ENCODE measurements at regions not wholly inside any gene's neighbourhood (a gene's known extent, or its start where the extent isn't known, plus 50 kb on each side); places are given as distances from the start of the nearest gene placed in this dataset.

DNA sequence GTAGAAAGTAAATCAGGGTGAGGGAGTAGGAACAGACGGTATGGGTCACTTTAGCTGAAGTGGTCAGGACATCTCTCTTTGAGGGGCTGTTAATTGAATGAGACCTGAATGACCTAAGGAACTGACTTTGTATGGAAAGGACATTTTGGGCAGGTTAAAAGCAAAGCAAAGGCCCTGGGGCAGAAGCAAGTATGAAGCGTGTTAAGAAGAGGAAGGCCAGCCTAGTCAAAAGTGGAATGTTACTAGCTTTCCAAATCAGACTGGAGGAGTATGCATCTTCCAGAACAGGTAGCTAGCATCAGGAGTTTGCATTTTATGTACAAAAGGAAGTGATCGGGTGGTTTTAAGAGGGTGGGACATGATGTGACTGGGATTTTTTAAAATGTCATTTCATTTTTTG lies 70.9 kb upstream of the PCGF5 start:
- DNase-seq = no peak

DNA sequence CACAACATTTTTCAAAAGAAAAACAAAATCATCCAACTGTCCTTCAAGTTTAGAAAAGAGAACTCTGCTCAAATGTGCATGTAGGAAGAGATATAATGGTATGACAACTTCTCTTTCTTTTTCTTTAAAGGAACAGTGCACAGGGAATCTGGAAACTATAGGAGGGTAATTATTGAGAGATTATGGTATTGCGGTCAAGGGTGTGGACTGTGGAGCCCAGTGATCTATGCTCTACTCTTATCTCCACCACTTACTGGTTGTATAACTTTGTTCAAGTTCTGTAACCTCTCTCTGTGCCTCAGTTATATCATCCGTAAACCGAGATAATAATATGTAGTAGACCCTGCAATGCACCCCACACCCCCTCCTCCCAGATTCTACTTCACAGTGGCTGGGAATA lies 69.8 kb upstream of the PCGF5 start:
- no peak for FAIRE-seq

More for the DNA sequence above, 70.9 kb upstream of the PCGF5 start:
- Histone ChIP-seq H3K9me3 (ENCODE audit: control insufficient read depth in 2 of 3, insufficient read depth in 1 of 3, low read length in 3 of 3) (no peaks in the 10 kb centered on the region), H3K4me3 (ENCODE audit: low read length in 3 of 3) (no peak overlapping the region), H3K27me3 (ENCODE audit: control insufficient read depth, insufficient read depth, low read length) (no peaks in the 10 kb centered on the region), H3K27ac (ENCODE audit: low read depth in 2 of 2, low read length in 2 of 2) (no peak overlapping the region), H3K9ac (ENCODE audit: low read length in 3 of 3) (no peak overlapping the region), H3K4me1 (ENCODE audit: control insufficient read depth in 2 of 3, insufficient read depth in 2 of 3, low read depth in 1 of 3, low read length in 3 of 3) (no peaks in the 10 kb centered on the region), H3K36me3 (ENCODE audit: control insufficient read depth in 2 of 3, insufficient read depth in 3 of 3, low read length in 3 of 3) (no peaks in the 10 kb centered on the region)
- TF ChIP-seq, protein P1, sequence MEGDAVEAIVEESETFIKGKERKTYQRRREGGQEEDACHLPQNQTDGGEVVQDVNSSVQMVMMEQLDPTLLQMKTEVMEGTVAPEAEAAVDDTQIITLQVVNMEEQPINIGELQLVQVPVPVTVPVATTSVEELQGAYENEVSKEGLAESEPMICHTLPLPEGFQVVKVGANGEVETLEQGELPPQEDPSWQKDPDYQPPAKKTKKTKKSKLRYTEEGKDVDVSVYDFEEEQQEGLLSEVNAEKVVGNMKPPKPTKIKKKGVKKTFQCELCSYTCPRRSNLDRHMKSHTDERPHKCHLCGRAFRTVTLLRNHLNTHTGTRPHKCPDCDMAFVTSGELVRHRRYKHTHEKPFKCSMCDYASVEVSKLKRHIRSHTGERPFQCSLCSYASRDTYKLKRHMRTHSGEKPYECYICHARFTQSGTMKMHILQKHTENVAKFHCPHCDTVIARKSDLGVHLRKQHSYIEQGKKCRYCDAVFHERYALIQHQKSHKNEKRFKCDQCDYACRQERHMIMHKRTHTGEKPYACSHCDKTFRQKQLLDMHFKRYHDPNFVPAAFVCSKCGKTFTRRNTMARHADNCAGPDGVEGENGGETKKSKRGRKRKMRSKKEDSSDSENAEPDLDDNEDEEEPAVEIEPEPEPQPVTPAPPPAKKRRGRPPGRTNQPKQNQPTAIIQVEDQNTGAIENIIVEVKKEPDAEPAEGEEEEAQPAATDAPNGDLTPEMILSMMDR (IDR thresholded peaks at IDR 0.05; ENCODE audit: borderline replicate concordance, extremely low read depth, insufficient read depth) = no peak
- intact Hi-C loops (cut with DNase I) = no loop called here
- no peak for FAIRE-seq

DNA sequence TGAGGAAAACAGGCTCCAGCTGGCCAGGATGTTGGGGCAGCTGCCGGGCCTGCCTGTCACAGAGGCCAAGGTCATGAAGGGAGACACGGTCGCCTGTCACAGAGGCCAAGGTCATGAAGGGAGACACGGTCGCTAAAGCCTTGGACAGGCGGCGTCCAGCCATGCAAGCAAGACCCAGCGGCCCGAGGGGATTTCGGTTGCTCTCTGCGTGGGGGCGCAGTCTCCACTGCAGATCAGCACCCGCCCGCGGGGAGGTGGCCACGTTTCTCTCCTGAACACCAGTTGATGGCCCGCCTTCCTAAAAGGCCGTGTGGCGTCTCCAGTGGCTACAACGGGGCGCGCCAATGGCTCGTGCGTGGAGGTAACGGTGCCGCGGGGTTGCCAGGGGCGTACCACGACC lies 67.0 kb upstream of the PCGF5 start:
- DNase-seq (peak in 1 of 5 donors; percentile 66), FAIRE-seq (no peak)
- no peak overlapping the region for H3K27ac ChIP-seq (ENCODE audit: low read depth in 2 of 2, low read length in 2 of 2)
- TF ChIP-seq, protein P1 (IDR thresholded peaks at IDR 0.05; ENCODE audit: borderline replicate concordance, extremely low read depth, insufficient read depth) = no peak
- H3K4me1 ChIP-seq (ENCODE audit: control insufficient read depth in 2 of 3, insufficient read depth in 2 of 3, low read depth in 1 of 3, low read length in 3 of 3) = no peaks in the 10 kb centered on the region
- no peak overlapping the region for H3K9ac ChIP-seq (ENCODE audit: low read length in 3 of 3)
- H3K4me3 ChIP-seq (ENCODE audit: low read length in 3 of 3) = no peak overlapping the region
- intact Hi-C loops (cut with DNase I) = no loop called here
- no peaks in the 10 kb centered on the region for H3K27me3 ChIP-seq (ENCODE audit: control insufficient read depth, insufficient read depth, low read length)
- no peaks in the 10 kb centered on the region for H3K9me3 ChIP-seq (ENCODE audit: control insufficient read depth in 2 of 3, insufficient read depth in 1 of 3, low read length in 3 of 3)
- H3K36me3 ChIP-seq (ENCODE audit: control insufficient read depth in 2 of 3, insufficient read depth in 3 of 3, low read length in 3 of 3) = no peaks in the 10 kb centered on the region

More for the DNA sequence above, 69.8 kb upstream of the PCGF5 start:
- TF ChIP-seq, protein P1 (IDR thresholded peaks at IDR 0.05; ENCODE audit: borderline replicate concordance, extremely low read depth, insufficient read depth) = no peak
- intact Hi-C loops (cut with DNase I) = no loop called here
- H3K36me3 ChIP-seq (ENCODE audit: control insufficient read depth in 2 of 3, insufficient read depth in 3 of 3, low read length in 3 of 3) = no peaks in the 10 kb centered on the region
- no peaks in the 10 kb centered on the region for H3K4me1 ChIP-seq (ENCODE audit: control insufficient read depth in 2 of 3, insufficient read depth in 2 of 3, low read depth in 1 of 3, low read length in 3 of 3)
- no peak overlapping the region for H3K9ac ChIP-seq (ENCODE audit: low read length in 3 of 3)
- no peak overlapping the region for H3K27ac ChIP-seq (ENCODE audit: low read depth in 2 of 2, low read length in 2 of 2)
- no peak overlapping the region for H3K4me3 ChIP-seq (ENCODE audit: low read length in 3 of 3)
- H3K9me3 ChIP-seq (ENCODE audit: control insufficient read depth in 2 of 3, insufficient read depth in 1 of 3, low read length in 3 of 3) = no peaks in the 10 kb centered on the region
- no peaks in the 10 kb centered on the region for H3K27me3 ChIP-seq (ENCODE audit: control insufficient read depth, insufficient read depth, low read length)
- no peak for DNase-seq

DNA sequence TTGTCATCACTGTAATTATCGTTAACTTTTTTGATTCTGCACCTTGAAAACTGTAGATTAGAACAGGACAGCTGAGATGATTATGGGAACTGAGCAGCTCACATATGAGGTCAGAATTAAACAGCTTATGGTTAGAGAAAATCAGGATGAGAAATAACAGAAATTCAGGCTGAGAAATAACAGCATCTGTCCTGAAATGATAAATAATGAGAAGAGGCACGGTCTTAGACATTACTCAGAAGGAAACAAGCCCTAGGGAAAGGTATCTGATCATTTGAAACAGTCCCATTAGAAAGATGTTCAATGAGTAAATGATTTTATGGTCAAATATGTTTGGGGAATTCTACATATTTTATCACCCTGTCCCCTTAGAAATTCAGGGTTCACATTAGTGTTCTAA lies 65.6 kb upstream of the PCGF5 start:
- Histone ChIP-seq H3K27me3 (ENCODE audit: control insufficient read depth, insufficient read depth, low read length) (no peaks in the 10 kb centered on the region), H3K36me3 (ENCODE audit: control insufficient read depth in 2 of 3, insufficient read depth in 3 of 3, low read length in 3 of 3) (no peaks in the 10 kb centered on the region), H3K9me3 (ENCODE audit: control insufficient read depth in 2 of 3, insufficient read depth in 1 of 3, low read length in 3 of 3) (no peaks in the 10 kb centered on the region), H3K27ac (ENCODE audit: low read depth in 2 of 2, low read length in 2 of 2) (no peak overlapping the region), H3K4me3 (ENCODE audit: low read length in 3 of 3) (no peak overlapping the region), H3K4me1 (ENCODE audit: control insufficient read depth in 2 of 3, insufficient read depth in 2 of 3, low read depth in 1 of 3, low read length in 3 of 3) (no peaks in the 10 kb centered on the region), H3K9ac (ENCODE audit: low read length in 3 of 3) (no peak overlapping the region)
- intact Hi-C loops (cut with DNase I) = no loop called here
- TF ChIP-seq, protein P1 (IDR thresholded peaks at IDR 0.05; ENCODE audit: borderline replicate concordance, extremely low read depth, insufficient read depth) = no peak
- DNase-seq = no peak
- no peak for FAIRE-seq

All from kidney (tissue), 13 donors.